Daoy (cell line): ENCODE measurements at regions not wholly inside any gene's neighbourhood (a gene's known extent, or its start where the extent isn't known, plus 50 kb on each side); places are given as distances from the start of the nearest gene placed in this dataset.
"Not testable (repeated sequence)": the region's sequence is repeated elsewhere in the genome, so short reads cannot be mapped to it uniquely, and the experiment has no call there.

ENCODE experiments used
- DNase-seq: peaks from one replicate; pipeline ENCODE4 v3.0.0-alpha.2; 2015; ENCODE audit warnings: low read depth

GRCh38 chr2:234406085-234406484, 90.8 kb downstream of the ARL4C start:
- no peak for DNase-seq

DNA sequence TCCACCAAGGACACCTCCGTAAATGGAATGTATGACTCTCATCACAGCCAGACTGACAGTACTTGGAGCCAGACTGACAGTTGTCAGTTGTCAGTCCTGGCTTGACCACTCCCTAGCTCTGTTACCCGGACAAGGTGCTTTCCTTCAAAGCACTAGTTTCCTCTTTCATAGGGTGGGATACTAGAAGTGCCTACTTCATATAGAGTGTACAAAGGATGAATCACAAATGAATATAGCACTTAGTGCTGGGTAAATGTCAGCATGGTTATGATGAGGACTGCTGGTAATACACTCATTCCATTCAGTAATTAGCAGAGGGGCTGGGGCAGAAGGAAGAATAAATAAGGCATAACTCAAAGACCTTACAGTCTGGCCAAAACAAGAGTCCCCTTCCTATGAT, 91.4 kb downstream of the ARL4C start:
- DNase-seq = no peak

DNA sequence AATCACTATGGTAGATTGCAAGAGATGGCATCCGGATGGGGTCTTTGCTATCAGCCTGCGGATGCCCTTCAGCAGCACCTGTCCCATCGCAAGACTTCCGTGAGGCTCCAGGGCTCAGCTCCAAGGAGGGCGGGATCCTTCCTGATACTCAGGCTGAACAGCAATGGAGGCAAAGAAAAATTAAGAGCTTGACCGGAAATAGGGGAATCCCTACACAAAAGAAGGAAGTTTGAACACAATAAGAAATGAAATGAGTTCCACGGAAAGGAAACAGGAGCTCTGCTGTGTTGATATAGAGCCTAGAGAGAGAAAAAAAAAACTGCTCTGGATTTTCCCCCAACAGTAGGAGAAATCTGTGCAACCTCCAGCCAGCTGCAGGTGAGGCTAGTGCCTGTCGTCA, 91.9 kb downstream of the ARL4C start:
- no peak for DNase-seq

- DNase-seq = no peak
These were observed 93.1 kb downstream of the ARL4C start for GRCh38 chr2:234403751-234404150.

- no peak for DNase-seq
These were observed 93.8 kb downstream of the ARL4C start for GRCh38 chr2:234403074-234403473.

DNA sequence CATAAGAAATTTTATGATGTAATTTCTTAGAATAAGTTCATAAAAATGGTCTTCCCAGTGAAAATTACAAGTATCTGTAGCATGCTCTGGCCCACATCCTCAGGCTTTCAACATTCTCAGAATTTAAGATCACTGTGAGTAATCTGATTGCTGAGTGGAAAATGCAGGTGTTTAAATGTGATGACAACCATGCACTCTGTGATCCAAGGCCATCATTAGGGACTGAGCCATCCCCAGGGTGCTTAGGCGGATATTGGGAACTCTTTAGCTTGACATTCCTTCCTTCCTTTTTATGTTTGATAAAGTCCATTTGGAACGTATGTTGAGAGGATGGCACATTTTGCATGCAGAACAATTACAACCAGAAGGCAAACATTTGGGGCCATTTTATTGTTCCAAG, 95.5 kb downstream of the ARL4C start:
- no peak for DNase-seq

- no peak for DNase-seq
These were observed 97.2 kb downstream of the ARL4C start for GRCh38 chr2:234399451-234400246.

- DNase-seq = no peak
These were observed 98.3 kb downstream of the ARL4C start for GRCh38 chr2:234398531-234398930.

GRCh38 chr2:234395891-234396420, 100.9 kb downstream of the ARL4C start:
- no peak for DNase-seq

- DNase-seq = no peak
These were observed 102.4 kb downstream of the ARL4C start for GRCh38 chr2:234394450-234394849.

DNA sequence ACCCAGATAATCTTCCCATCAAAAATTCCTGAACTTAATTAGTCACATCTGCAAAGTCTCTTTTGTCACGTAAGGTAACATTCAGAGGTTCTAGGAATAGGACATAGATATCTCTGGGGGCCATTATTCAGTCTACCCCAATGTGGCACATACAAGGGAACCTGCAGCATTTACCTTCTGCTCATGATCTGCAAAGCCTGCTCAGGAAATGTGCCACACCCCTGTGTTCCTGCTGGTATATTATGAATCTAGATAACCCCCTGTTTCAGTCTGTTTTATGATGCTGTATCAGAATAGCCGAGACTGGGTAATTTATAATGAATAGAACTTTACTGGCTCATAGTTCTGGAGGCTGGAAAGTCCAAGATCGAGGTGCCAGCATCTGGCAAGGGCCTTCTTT, 103.5 kb downstream of the ARL4C start:
- no peak for DNase-seq

GRCh38 chr2:234392041-234392615, 104.8 kb downstream of the ARL4C start:
- DNase-seq = peak; percentile 27

GRCh38 chr2:234391625-234392024, 105.3 kb downstream of the ARL4C start:
- no peak for DNase-seq

- DNase-seq = not testable (repeated sequence)
These were observed 107.2 kb downstream of the ARL4C start for GRCh38 chr2:234389661-234390060.

DNA sequence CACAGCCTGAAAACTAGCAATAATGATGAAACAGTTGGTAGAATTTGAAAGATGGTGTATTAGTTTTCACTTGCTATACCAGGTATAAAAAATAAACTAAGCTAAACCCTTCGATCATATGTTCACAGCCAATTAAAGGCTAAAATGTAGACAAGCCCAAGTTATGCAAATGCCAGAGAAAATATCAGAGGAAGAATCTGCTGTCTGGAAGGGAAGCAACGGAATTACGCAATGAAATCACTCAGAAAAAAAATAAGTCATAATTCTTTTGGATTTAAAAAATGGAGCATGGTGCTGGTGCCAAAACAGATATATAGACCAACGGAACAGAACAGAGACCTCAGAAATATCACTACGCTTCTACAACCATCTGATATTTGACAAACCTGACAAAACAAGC, 108.3 kb downstream of the ARL4C start:
- DNase-seq = no peak

GRCh38 chr2:234386971-234387370, 109.9 kb downstream of the ARL4C start:
- DNase-seq = no peak

DNA sequence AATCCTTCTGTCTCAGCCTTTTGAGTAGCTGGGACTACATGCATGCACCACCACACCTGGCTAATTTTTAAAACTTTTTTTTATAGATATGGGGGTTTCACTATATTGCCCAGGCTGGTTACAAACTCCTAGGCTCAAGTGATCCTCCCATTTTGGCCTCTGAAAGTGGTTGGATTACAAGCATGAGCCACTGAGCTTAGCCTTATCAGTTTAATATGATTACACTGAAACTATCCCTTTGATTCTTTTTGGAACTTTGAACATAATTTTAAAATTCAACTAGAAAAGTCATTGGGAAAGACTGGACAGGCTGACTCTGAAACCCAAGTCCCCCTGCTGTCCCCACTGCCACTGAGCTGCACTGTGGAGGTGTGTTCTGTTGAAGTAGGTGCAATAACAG, 114.8 kb downstream of the ARL4C start:
- DNase-seq = no peak

- DNase-seq = not testable (repeated sequence)
These were observed 117.9 kb downstream of the ARL4C start for GRCh38 chr2:234378958-234379357.

GRCh38 chr2:234378440-234378839, 118.4 kb downstream of the ARL4C start:
- DNase-seq = no peak

GRCh38 chr2:234377761-234378391, 119.0 kb downstream of the ARL4C start:
- peak; percentile 86 for DNase-seq

GRCh38 chr2:234376229-234376628, 120.7 kb downstream of the ARL4C start:
- no peak for DNase-seq

- DNase-seq = no peak
These were observed 121.6 kb downstream of the ARL4C start for GRCh38 chr2:234375176-234375880.
